Ovary (tissue), 7 donors: ENCODE measurements at regions not wholly inside any gene's neighbourhood (a gene's known extent, or its start where the extent isn't known, plus 50 kb on each side); places are given as distances from the start of the nearest gene placed in this dataset.

Experiments used
- DNase-seq, 5 donors: peaks; one replicate each; pipeline ENCODE4 v3.0.0-alpha.2; 2019 to 2020
- H3K27ac ChIP-seq, 2 donors: fragments of 200-600 bp; one replicate each; pipeline versions ENCODE4 v1.5.1 to v1.8.0; 2019 to 2022
- H3K27me3 ChIP-seq: fragments of 200-600 bp; one replicate; pipeline ENCODE4 v1.8.0; 2022
- H3K36me3 ChIP-seq: fragments of 200-600 bp; sonication (generic); one replicate; pipeline ENCODE4 v1.5.1; 2019
- H3K4me1 ChIP-seq: one replicate; pipeline ENCODE4 v1.8.1; 2013; ENCODE audit warnings: mild to moderate bottlenecking, moderate library complexity; ENCODE audit not compliant: insufficient read depth
- H3K4me3 ChIP-seq: fragments of 200-600 bp; sonication (generic); one replicate; pipeline ENCODE4 v1.5.1; 2017
- H3K9me3 ChIP-seq, 2 donors: fragments of 200-600 bp in 1 of 2; sonication (generic) in 1 of 2; one replicate each; pipeline versions ENCODE4 v1.5.1 to v1.8.1; 2013 to 2019; ENCODE audit warnings: mild to moderate bottlenecking in 1 of 2, moderate library complexity in 1 of 2
- EP300 ChIP-seq: sonication (generic); formaldehyde crosslinking; IDR thresholded peaks from one replicate; pipeline ENCODE4 v1.6.1; 2017; ENCODE audit warnings: antibody characterized with exemption
- POLR2A ChIP-seq: fragments of 450-650 bp; IDR thresholded peaks from one replicate; pipeline ENCODE4 v1.6.1; 2017; ENCODE audit warnings: antibody characterized with exemption, mild to moderate bottlenecking, moderate library complexity
- WGBS, 3 donors: extraction: QIAGEN DNeasy Blood & Tissue Kit in 1 of 3; methylation state at CpG; one replicate each; pipeline versions ENCODE4 v1.1.5 to v1.1.7; 2013 to 2017; 5-methylcytosine and 5-hydroxymethylcytosine counted together
- intact Hi-C, 4 donors: fragments of 100-400 bp; cut with DNase I; formaldehyde crosslinking; loops; one replicate each; pipeline versions ENCODE4 v1.11.0 to v1.15.1; 2022 to 2023
- TF ChIP-seq, protein P1 (sequence below), 3 donors: fragments of 450-650 bp in 2 of 3; fragments of 200-600 bp in 1 of 3; IDR thresholded peaks; one replicate each; pipeline versions ENCODE4 v1.5.1 to v1.8.0; 2016 to 2022; ENCODE audit warnings: antibody characterized with exemption in 3 of 3, mild to moderate bottlenecking in 1 of 3
- donor health status: DM: no; HTN: no; CAD: no; lungs with moderate emphysema.
- donor health status: DM: no; HTN: no; CAD: no.
- donor health status: Bipolar disorder and iron deficiency.
- donor health status: DM: no; HTN: no; CAD: no.
- donor health status: DM: yes; HTN: yes; CAD: no.

DNA sequence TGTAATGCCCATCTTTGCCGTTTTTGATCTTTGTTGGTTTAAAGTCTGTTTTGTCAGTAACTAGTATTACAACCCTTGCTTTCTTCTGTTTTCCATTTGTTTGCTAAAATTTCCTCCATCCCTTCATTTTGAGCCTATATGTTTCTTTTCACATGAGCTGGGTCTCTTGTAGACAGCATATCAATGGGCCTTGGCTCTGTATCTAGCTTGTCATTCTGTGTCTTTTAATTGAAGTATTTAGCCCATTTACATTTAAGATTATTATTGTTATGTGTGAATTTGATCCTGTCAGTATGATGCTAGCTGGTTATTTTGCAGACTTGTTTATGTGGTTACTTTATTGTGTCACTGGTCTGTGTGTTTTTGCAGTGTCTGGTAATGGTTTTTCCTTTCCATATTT lies 913.2 kb downstream of the TRHDE start:
- Histone ChIP-seq H3K9me3 (no peaks in the 10 kb centered on the region), H3K27ac (no peak overlapping the region), H3K27me3 (no peaks in the 10 kb centered on the region), H3K36me3 (no peaks in the 10 kb centered on the region), H3K4me1 (no peaks in the 10 kb centered on the region), H3K4me3 (no peak overlapping the region)
- WGBS, 3 donors = 79 to 90% (median 84%) methylated on average over 1 of the region's 1 CpG
- DNase-seq = no peak
- TF ChIP-seq EP300 = no peak
- TF ChIP-seq POLR2A = no peak
- TF ChIP-seq, protein P1, sequence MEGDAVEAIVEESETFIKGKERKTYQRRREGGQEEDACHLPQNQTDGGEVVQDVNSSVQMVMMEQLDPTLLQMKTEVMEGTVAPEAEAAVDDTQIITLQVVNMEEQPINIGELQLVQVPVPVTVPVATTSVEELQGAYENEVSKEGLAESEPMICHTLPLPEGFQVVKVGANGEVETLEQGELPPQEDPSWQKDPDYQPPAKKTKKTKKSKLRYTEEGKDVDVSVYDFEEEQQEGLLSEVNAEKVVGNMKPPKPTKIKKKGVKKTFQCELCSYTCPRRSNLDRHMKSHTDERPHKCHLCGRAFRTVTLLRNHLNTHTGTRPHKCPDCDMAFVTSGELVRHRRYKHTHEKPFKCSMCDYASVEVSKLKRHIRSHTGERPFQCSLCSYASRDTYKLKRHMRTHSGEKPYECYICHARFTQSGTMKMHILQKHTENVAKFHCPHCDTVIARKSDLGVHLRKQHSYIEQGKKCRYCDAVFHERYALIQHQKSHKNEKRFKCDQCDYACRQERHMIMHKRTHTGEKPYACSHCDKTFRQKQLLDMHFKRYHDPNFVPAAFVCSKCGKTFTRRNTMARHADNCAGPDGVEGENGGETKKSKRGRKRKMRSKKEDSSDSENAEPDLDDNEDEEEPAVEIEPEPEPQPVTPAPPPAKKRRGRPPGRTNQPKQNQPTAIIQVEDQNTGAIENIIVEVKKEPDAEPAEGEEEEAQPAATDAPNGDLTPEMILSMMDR (IDR thresholded peaks at IDR 0.05) = no peak
- intact Hi-C loops = no loop called here

DNA sequence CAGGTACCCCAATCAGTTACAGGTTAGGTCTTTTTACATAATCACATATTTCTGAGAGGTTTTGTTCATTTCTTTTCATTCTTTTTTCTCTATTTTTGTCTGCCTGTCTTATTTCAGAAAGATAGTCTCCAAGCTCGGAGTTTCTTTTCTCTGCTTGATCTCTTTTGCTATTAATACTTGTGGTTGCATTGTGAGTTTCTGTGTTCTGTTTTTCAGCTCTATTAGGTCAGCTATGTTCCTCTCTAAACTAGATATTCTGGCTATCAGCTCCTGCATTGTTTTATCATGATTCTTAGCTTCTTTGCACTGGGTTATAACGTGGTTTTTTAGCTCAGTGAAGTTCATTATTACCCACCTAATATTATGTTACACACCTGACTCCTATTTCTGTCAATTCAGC lies 914.1 kb downstream of the TRHDE start:
- TF ChIP-seq POLR2A = no peak
- TF ChIP-seq EP300 = no peak
- TF ChIP-seq, protein P1 (IDR thresholded peaks at IDR 0.05) = no peak
- Histone ChIP-seq H3K27ac (no peak overlapping the region), H3K9me3 (no peaks in the 10 kb centered on the region), H3K36me3 (no peaks in the 10 kb centered on the region), H3K4me1 (no peaks in the 10 kb centered on the region), H3K4me3 (no peak overlapping the region), H3K27me3 (no peaks in the 10 kb centered on the region)
- 70 to 79% (median 76%) methylated on average over 2 of the region's 2 CpGs for WGBS, 3 donors
- no peak for DNase-seq
- intact Hi-C loops = no loop called here

DNA sequence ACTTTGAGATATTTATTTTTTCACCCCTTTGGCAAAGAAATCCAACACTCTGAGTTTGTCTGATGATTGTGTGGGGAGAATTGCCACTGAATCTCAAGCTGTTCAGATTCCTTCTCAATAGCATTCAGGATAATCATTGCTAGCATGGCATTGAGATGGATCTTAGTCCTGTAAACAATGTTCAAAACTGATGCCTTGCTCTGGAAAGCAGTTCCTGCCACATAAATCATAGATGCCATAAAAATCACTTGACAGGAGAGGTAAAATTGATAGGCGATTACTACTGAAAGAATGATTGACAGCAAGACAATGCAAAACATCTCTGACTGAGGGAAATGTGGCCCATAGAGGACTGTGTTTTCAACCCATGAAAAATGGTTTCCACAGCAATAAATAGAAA lies 915.6 kb downstream of the TRHDE start:
- no peaks in the 10 kb centered on the region for H3K36me3 ChIP-seq
- no peaks in the 10 kb centered on the region for H3K9me3 ChIP-seq
- no peak overlapping the region for H3K27ac ChIP-seq
- H3K4me3 ChIP-seq = no peak overlapping the region
- H3K4me1 ChIP-seq = no peaks in the 10 kb centered on the region
- TF ChIP-seq, protein P1 (IDR thresholded peaks at IDR 0.05) = no peak
- TF ChIP-seq POLR2A = no peak
- no peak for TF ChIP-seq EP300
- WGBS, 3 donors = 89 to 94% (median 89%) methylated on average over 1 of the region's 1 CpG
- no peaks in the 10 kb centered on the region for H3K27me3 ChIP-seq
- no peak for DNase-seq
- intact Hi-C loops = no loop called here

DNA sequence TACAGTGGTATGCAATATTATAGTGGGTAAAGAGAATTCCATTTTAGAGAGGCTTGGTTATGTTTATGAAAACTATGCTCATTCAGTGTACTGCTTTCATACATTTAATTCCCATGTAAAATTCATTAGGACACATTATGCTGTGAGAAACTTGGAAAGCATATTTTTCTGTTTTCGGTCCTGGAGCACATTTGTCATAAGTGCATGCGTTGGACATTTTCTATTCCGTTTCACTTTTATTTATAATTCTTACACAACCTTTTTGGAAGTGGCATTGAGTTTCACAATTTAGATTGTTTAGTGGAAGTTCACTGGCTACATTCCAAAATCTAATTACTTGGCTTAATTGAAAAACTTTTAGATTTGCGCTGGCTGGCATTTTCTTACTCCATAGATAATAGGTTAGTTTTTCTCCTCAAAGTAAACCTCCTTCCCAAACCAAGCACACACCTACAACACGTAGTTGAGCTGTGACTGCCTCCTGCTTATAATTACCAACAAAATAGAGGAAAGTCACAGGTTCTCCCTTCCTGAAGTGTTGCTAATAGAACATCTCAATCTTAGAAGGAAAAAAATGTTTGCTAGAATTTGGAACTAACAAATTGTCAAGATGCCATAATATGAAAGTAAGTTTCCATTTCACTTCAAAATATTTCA lies 938.5 kb downstream of the TRHDE start:
- Histone ChIP-seq H3K9me3 (no peaks in the 10 kb centered on the region), H3K4me3 (no peak overlapping the region), H3K27me3 (no peaks in the 10 kb centered on the region), H3K36me3 (no peaks in the 10 kb centered on the region), H3K27ac (no peak overlapping the region), H3K4me1 (no peaks in the 10 kb centered on the region)
- no peak for DNase-seq
- TF ChIP-seq, protein P1 (IDR thresholded peaks at IDR 0.05) = no peak
- TF ChIP-seq POLR2A (no peak), EP300 (no peak)
- WGBS, 3 donors = 28 to 56% (median 33%) methylated on average over 5 of the region's 5 CpGs
- intact Hi-C loops = no loop called here
